ENCODE measurements at regions not wholly inside any gene's neighbourhood (a gene's known extent, or its start where the extent isn't known, plus 50 kb on each side); places are given as distances from the start of the nearest gene placed in this dataset.

- DNase-seq (ENCODE audit: low read depth in 1 of 2, low spot score in 1 of 2): no peak
Observed at GRCh38 chr1:70874818-70875217, 172.8 kb downstream of the PTGER3 start.

GRCh38 chr1:70877343-70877742 lies 170.3 kb downstream of the PTGER3 start:
- no peak for DNase-seq (ENCODE audit: low read depth in 1 of 2, low spot score in 1 of 2)

DNA sequence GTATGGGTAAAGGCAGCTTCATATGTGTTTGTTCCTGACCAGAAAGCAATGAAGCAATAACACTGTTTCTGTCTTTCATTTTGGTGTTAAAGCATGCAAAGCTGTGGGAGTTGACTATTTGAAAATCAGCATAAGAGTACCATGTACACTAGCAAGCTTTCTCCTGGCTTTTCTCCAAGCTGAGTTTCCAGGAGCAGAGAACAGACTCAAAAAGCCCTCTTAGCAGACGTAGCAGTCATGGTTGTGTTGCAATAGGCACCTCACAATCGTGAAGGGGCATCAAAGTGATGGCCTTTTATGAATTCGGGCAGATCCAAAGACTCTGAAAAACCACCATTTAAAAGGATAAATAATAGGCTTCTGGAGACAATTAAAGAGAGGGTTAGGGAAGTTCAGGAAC lies 159.7 kb downstream of the PTGER3 start:
- DNase-seq (ENCODE audit: low read depth in 1 of 2, low spot score in 1 of 2): no peak

GRCh38 chr1:70888722-70889121 lies 158.9 kb downstream of the PTGER3 start:
- DNase-seq (ENCODE audit: low read depth in 1 of 2, low spot score in 1 of 2): no peak

DNA sequence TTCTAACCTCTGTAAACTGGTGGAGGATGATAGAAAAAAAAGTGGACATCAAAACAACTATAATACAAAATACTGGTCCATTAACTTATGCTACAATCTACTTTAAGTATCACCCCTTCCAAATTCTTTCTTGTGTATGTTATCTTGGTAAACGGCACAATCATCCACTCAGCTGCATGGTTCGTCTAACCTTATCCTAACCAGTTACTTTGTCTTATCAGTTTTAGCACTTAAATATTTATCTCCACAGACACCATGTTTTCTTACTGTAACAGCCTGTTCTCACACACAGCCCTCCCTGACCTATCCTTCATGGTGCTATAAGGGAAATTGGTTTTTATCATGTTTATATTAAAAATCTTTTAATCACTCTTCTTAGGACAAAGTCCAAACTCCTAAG lies 157.2 kb downstream of the PTGER3 start:
- no peak for DNase-seq (ENCODE audit: low read depth in 1 of 2, low spot score in 1 of 2)

DNA sequence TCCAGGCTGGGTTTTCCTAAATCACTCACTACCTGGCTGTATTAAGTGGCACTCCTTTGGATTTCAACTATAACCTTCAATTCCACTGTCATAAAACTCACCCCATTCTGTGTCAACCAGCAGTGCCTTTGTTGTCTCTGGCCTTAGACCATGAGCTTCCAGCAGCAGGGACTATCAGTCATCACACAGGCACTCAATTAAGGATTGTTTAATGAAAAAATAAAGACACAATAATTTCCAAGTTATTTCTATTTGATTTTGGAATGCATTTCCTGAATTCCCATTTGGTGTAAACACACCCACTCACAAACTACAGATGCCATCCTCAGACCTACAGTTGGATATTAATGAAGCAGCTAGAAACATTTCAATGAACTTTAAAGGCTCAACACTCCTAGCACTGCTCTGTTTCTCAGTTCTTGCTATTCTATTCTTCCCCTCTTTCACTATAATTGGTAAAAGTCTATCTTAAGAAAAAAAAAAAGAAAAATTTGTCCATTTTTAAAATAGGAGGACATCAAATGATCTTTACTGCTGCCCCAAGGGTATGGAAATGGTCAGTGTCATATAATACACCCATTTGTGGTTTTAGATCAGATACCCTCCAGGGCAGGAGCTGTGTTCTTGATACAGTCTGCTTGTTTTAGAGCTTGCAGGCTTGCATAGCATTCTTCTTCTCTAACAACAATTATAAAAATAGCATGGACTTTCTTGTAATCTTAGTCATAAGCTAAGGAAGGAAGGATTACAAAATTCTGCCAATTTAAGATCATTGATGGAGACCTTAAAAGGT lies 156.4 kb downstream of the PTGER3 start:
- no peak for DNase-seq (ENCODE audit: low read depth in 1 of 2, low spot score in 1 of 2)

GRCh38 chr1:70892140-70892539 lies 155.5 kb downstream of the PTGER3 start:
- DNase-seq (ENCODE audit: low read depth in 1 of 2, low spot score in 1 of 2): no peak

GRCh38 chr1:70892930-70893329 lies 154.7 kb downstream of the PTGER3 start:
- DNase-seq (ENCODE audit: low read depth in 1 of 2, low spot score in 1 of 2): no peak

GRCh38 chr1:70893381-70893780 lies 154.2 kb downstream of the PTGER3 start:
- no peak for DNase-seq (ENCODE audit: low read depth in 1 of 2, low spot score in 1 of 2)

DNA sequence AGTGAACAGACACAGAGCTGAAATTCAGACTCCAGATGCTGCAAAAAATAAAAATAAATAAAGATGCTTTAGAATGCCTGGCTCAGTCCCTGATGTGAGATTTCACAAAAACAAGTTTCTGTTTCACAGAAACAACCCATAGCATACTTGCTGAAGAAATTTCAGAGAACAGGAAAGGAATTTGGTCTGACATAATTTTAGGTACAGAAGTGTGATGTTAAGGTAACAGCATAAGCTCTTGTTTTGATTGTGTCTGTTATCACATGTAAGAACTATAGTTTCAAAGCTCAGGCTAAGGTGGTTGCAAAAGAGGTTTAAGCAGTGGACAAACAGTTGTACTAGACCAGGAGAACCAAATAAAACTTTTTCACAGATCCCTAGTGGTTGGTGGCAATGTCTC lies 152.1 kb downstream of the PTGER3 start:
- DNase-seq (ENCODE audit: low read depth in 1 of 2, low spot score in 1 of 2): no peak

DNA sequence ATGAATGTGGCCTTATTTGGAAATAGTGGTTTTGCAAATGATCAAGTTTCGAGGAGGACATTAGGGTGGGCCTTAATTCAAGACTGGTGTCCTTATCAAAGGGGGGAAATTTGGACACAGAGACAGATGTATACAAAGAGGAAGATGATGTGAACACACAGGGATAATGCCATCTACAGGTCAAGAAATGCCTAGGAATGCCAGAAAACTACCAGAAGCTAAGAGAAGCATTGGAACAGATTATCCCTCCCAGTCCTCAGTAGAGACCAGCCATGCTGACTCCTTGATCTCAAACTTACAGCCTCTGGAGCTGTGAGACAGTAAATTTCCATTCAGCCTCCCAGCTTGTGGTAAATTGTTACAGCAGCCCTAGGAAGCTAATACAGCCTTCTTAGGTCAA lies 151.4 kb downstream of the PTGER3 start:
- DNase-seq (ENCODE audit: low read depth in 1 of 2, low spot score in 1 of 2): no peak

GRCh38 chr1:70897273-70897672 lies 150.3 kb downstream of the PTGER3 start:
- DNase-seq (ENCODE audit: low read depth in 1 of 2, low spot score in 1 of 2): no peak

DNA sequence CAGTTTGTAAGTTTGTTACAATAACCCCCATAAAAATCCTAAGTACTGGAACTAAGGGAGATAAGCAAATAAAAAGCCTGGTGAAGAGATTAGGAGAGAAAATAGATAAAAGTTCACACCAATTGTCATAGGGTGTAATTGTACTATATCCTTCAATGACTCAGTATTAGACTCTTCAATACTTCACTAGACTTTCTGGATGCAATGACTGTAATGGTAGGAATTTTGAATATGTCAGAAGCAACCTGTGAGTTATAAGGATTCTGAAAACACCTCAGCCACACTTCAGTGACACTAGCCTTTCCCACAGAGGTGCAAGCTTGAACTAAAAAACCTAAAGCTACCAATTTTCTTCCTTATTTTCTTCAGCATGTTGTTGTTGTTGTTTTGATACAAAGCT lies 147.9 kb downstream of the PTGER3 start:
- no peak for DNase-seq (ENCODE audit: low read depth in 1 of 2, low spot score in 1 of 2)

- no peak for DNase-seq (ENCODE audit: low read depth in 1 of 2, low spot score in 1 of 2)
Observed at GRCh38 chr1:70902211-70902610, 145.4 kb downstream of the PTGER3 start.

- no peak for DNase-seq (ENCODE audit: low read depth in 1 of 2, low spot score in 1 of 2)
Observed at GRCh38 chr1:70906800-70907199, 140.8 kb downstream of the PTGER3 start.

DNA sequence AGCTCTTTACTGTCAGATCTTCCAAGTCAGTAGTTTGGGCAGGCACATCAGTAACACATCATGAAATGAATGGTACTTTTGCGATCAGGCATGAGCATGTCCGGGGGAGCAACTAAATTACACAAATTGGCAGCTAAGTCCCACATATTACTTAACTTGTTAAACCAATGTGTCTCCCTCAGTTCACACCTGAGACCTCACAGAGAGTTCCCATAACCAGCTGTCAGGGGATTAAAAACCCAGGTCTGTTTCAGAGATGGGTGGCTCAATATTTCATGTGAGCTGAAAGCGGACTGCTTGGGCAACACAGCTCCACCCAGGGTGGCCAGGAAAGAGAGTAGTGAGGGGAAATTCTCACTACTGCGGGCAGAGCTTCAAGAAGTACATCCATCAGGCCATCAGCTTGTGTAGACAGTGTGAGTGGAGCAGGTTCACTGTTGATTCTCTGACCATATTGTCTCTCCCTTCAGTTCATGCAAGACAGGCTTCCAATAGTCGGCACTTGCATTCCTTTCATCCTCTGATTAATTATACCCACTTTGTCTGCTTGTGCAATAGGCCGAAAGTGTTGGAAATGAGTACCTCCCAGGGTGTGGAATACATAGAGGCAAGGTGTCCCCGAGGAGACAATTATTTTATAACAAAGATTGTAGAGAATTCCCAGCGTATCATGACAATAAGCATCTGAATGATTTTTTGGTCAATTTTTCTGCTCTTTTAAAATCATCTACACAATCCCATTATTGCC lies 139.9 kb downstream of the PTGER3 start:
- no peak for DNase-seq (ENCODE audit: low read depth in 1 of 2, low spot score in 1 of 2)

DNA sequence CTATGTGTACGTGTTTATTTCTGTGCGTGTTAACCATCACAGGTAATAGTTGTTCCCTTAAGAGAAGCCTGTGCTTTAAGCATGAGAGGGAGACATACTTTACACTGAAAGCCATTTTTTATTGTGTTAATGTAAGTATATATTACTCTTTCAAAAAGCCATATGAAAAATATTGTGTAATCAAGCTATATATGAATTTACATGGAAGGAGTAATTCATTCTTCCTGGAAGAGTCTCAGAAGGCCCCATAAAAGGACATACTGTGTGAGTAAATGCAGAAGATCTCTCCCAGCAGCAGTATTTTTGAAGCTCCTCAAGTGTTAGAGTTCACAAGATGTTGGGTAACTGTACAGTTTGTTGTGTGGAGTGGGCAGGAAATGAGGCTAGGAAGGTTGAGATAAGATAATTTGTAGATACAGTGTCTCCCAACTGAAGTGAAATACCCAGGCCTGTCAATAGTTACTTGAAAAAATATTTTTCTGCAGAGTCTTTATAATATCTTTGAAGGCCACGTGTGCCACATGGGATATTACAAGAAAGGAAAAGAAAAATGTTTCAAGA lies 138.3 kb downstream of the PTGER3 start:
- no peak for DNase-seq (ENCODE audit: low read depth in 1 of 2, low spot score in 1 of 2)

DNA sequence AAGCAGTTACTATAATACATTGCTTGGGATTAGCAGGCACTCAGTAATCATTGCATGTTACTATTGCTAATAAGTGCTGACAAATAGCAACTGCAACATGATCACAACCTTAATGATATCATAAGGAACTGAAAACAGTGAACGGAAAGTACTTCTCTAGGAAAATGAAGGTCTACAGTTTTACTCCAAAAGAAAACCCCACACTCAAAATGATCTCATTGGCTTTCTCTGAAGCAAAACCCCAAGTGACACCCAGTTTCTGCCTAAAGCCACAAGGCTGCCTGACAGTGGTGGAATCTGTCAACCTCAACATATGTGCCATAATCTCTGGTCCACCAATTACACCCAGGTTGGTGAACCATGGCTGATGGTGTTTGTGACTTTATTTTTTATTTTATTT lies 137.6 kb downstream of the PTGER3 start:
- DNase-seq (ENCODE audit: low read depth in 1 of 2, low spot score in 1 of 2): no peak

DNA sequence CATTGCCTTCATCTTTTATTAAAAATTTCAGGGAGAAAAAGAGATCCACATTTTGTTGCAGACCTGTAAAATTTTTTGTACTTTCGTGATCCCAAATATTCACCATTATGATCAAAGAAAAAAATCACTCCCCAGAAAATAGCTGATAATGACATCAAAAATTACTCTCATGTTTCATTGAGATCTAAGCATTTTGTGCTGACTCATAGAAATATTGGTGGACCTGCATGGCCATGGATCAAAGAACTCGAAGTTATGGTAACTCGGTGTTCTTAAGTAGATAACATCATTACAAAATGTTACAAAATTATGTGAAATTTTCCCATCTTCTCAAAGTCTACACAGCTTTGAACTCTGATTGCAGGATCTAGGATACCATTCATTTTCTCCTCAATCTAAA lies 135.8 kb downstream of the PTGER3 start:
- no peak for DNase-seq (ENCODE audit: low read depth in 1 of 2, low spot score in 1 of 2)

GRCh38 chr1:70914224-70914623 lies 133.4 kb downstream of the PTGER3 start:
- DNase-seq (ENCODE audit: low read depth in 1 of 2, low spot score in 1 of 2): no peak

- DNase-seq (ENCODE audit: low read depth in 1 of 2, low spot score in 1 of 2): no peak
Observed at GRCh38 chr1:70915258-70916033, 132.2 kb downstream of the PTGER3 start.

- DNase-seq (ENCODE audit: low read depth in 1 of 2, low spot score in 1 of 2): no peak
Observed at GRCh38 chr1:70916034-70916427, 131.6 kb downstream of the PTGER3 start.
